Activated CD4-positive, alpha-beta T cell treated with anti-CD3 and anti-CD28 coated beads, Interleukin-2, amount 10 ng/mL, durations not matched to agents 7 days and 5 days (primary cell): ENCODE measurements at regions not wholly inside any gene's neighbourhood (a gene's known extent, or its start where the extent isn't known, plus 50 kb on each side); places are given as distances from the start of the nearest gene placed in this dataset.

ENCODE experiments used
- CTCF ChIA-PET: fragments of 350-600 bp; sonication (Branson Sonifier 250); formaldehyde crosslinking; loops from one replicate; lab custom pipeline; 2021; ENCODE audit warnings: antibody characterized with exemption; lab: Charles Lee
- POLR2A ChIA-PET: fragments of 350-600 bp; sonication (Branson Sonifier 250); formaldehyde crosslinking; loops from one replicate; lab custom pipeline; 2021; ENCODE audit warnings: antibody characterized with exemption; lab: Charles Lee
- DNase-seq: peaks from one replicate; pipeline ENCODE4 v3.0.0-alpha.2; 2020
- H3K27ac Mint-ChIP-seq: one replicate; pipeline ENCODE4 v1.8.0; 2021; ENCODE audit warnings: mild to moderate bottlenecking, moderate library complexity, mixed read lengths
- H3K27me3 Mint-ChIP-seq: one replicate; pipeline ENCODE4 v1.8.0; 2021; ENCODE audit warnings: mixed read lengths
- H3K36me3 Mint-ChIP-seq: one replicate; pipeline ENCODE4 v1.8.0; 2021; ENCODE audit warnings: low read depth, mixed read lengths
- H3K4me1 Mint-ChIP-seq: one replicate; pipeline ENCODE4 v1.8.0; 2021; ENCODE audit warnings: mixed read lengths
- H3K4me3 Mint-ChIP-seq: one replicate; pipeline ENCODE4 v1.8.0; 2021; ENCODE audit warnings: mild to moderate bottlenecking, moderate library complexity, mixed read lengths
- H3K9me3 Mint-ChIP-seq: one replicate; pipeline ENCODE4 v1.8.0; 2021; ENCODE audit warnings: mixed read lengths

- Mint-ChIP-seq H3K4me3 (no peak overlapping the region), H3K27me3 (no peaks in the 10 kb centered on the region), H3K36me3 (no peaks in the 10 kb centered on the region), H3K27ac (no peak overlapping the region), H3K9me3 (peaks cover 1% of the 10 kb centered on the region), H3K4me1 (no peaks in the 10 kb centered on the region)
- no peak for DNase-seq
- ChIA-PET POLR2A (no interaction called here), CTCF (interaction anchor here (0.8 to 1.6 kb wide), 2 partner anchors 148 to 149 kb away, joined by 3 read pairs; no protein-coding TSS in a partner anchor)
Observed at GRCh38 chr13:33691980-33692379, 126.0 kb upstream of the RFC3 start.

GRCh38 chr13:33692531-33692930, 125.4 kb upstream of the RFC3 start:
- H3K36me3 Mint-ChIP-seq, result no peaks in the 10 kb centered on the region
- H3K4me1 Mint-ChIP-seq, result no peaks in the 10 kb centered on the region
- ChIA-PET POLR2A (no interaction called here), CTCF (interaction anchor here (1.6 kb wide), 1 partner anchor 150 kb away, joined by 3 read pairs; no protein-coding TSS in a partner anchor)
- no peak overlapping the region for H3K4me3 Mint-ChIP-seq
- H3K27me3 Mint-ChIP-seq, result no peaks in the 10 kb centered on the region
- peaks cover 1% of the 10 kb centered on the region for H3K9me3 Mint-ChIP-seq
- no peak for DNase-seq
- H3K27ac Mint-ChIP-seq, result no peak overlapping the region

GRCh38 chr13:33694546-33694945, 123.4 kb upstream of the RFC3 start:
- ChIA-PET POLR2A (no interaction called here), CTCF (interaction anchor here (1.9 kb wide), 1 partner anchor 29 kb away, joined by 5 read pairs; no protein-coding TSS in a partner anchor)
- no peaks in the 10 kb centered on the region for H3K27me3 Mint-ChIP-seq
- no peak for DNase-seq
- H3K9me3 Mint-ChIP-seq, result peaks cover 1% of the 10 kb centered on the region
- H3K36me3 Mint-ChIP-seq, result no peaks in the 10 kb centered on the region
- no peaks in the 10 kb centered on the region for H3K4me1 Mint-ChIP-seq
- H3K4me3 Mint-ChIP-seq, result no peak overlapping the region
- H3K27ac Mint-ChIP-seq, result no peak overlapping the region

GRCh38 chr13:33696530-33696929, 121.4 kb upstream of the RFC3 start:
- no peak overlapping the region for H3K27ac Mint-ChIP-seq
- H3K36me3 Mint-ChIP-seq, result no peaks in the 10 kb centered on the region
- POLR2A ChIA-PET, result no interaction called here
- DNase-seq, result no peak
- no peak overlapping the region for H3K4me3 Mint-ChIP-seq
- CTCF ChIA-PET, result interaction anchor here (1.1 kb wide), 1 partner anchor 10 kb away, joined by 3 read pairs; no protein-coding TSS in a partner anchor
- H3K9me3 Mint-ChIP-seq, result no peaks in the 10 kb centered on the region
- H3K4me1 Mint-ChIP-seq, result no peaks in the 10 kb centered on the region
- peaks cover 2% of the 10 kb centered on the region for H3K27me3 Mint-ChIP-seq

GRCh38 chr13:33697926-33698325, 120.0 kb upstream of the RFC3 start:
- POLR2A ChIA-PET, result no interaction called here

GRCh38 chr13:33707449-33707848, 110.5 kb upstream of the RFC3 start:
- no peaks in the 10 kb centered on the region for H3K4me1 Mint-ChIP-seq
- no peaks in the 10 kb centered on the region for H3K36me3 Mint-ChIP-seq
- no peak for DNase-seq
- ChIA-PET POLR2A (no interaction called here), CTCF (interaction anchor here (1.2 to 1.3 kb wide), 2 partner anchors 10 to 17 kb away, joined by 3 to 6 read pairs; no protein-coding TSS in a partner anchor)
- H3K4me3 Mint-ChIP-seq, result no peak overlapping the region
- peaks cover 8% of the 10 kb centered on the region for H3K9me3 Mint-ChIP-seq
- no peak overlapping the region for H3K27ac Mint-ChIP-seq
- H3K27me3 Mint-ChIP-seq, result peaks cover 22% of the 10 kb centered on the region

More at GRCh38 chr13:33697926-33698325, 120.0 kb upstream of the RFC3 start:
- CTCF ChIA-PET, result no interaction called here
- no peak overlapping the region for H3K4me3 Mint-ChIP-seq
- H3K9me3 Mint-ChIP-seq, result no peaks in the 10 kb centered on the region
- no peak for DNase-seq
- no peaks in the 10 kb centered on the region for H3K4me1 Mint-ChIP-seq
- peaks cover 5% of the 10 kb centered on the region for H3K27me3 Mint-ChIP-seq
- H3K36me3 Mint-ChIP-seq, result no peaks in the 10 kb centered on the region
- H3K27ac Mint-ChIP-seq, result no peak overlapping the region

- H3K36me3 Mint-ChIP-seq, result no peaks in the 10 kb centered on the region
- no peak overlapping the region for H3K27ac Mint-ChIP-seq
- peaks cover 9% of the 10 kb centered on the region for H3K27me3 Mint-ChIP-seq
- H3K4me3 Mint-ChIP-seq, result no peak overlapping the region
- CTCF ChIA-PET, result no interaction called here
- POLR2A ChIA-PET, result no interaction called here
- no peaks in the 10 kb centered on the region for H3K4me1 Mint-ChIP-seq
- H3K9me3 Mint-ChIP-seq, result peaks cover 8% of the 10 kb centered on the region
- no peak for DNase-seq
Observed at GRCh38 chr13:33710924-33711323, 107.0 kb upstream of the RFC3 start.

- peaks cover 9% of the 10 kb centered on the region for H3K27me3 Mint-ChIP-seq
- ChIA-PET POLR2A (no interaction called here), CTCF (no interaction called here)
- peaks cover 6% of the 10 kb centered on the region for H3K9me3 Mint-ChIP-seq
- H3K27ac Mint-ChIP-seq, result no peak overlapping the region
- DNase-seq, result no peak
- no peak overlapping the region for H3K4me3 Mint-ChIP-seq
- H3K36me3 Mint-ChIP-seq, result no peaks in the 10 kb centered on the region
- H3K4me1 Mint-ChIP-seq, result no peaks in the 10 kb centered on the region
Observed at GRCh38 chr13:33711436-33711835, 106.5 kb upstream of the RFC3 start.

GRCh38 chr13:33717775-33718174, 100.2 kb upstream of the RFC3 start:
- Mint-ChIP-seq H3K9me3 (peaks cover 3% of the 10 kb centered on the region), H3K27me3 (no peaks in the 10 kb centered on the region), H3K36me3 (no peaks in the 10 kb centered on the region), H3K27ac (no peak overlapping the region), H3K4me1 (peaks cover 5% of the 10 kb centered on the region), H3K4me3 (no peak overlapping the region)
- CTCF ChIA-PET, result interaction anchor here (1.1 to 2.3 kb wide), 2 partner anchors 11 to 41 kb away, joined by 3 to 6 read pairs; no protein-coding TSS in a partner anchor
- POLR2A ChIA-PET, result no interaction called here
- no peak for DNase-seq

GRCh38 chr13:33721724-33722123, 96.2 kb upstream of the RFC3 start:
- no peak overlapping the region for H3K4me3 Mint-ChIP-seq
- CTCF ChIA-PET, result interaction anchor here (1.3 kb wide), 1 partner anchor 180 kb away, joined by 3 read pairs; no protein-coding TSS in a partner anchor
- no peak overlapping the region for H3K27ac Mint-ChIP-seq
- no peak for DNase-seq
- H3K4me1 Mint-ChIP-seq, result peaks cover 16% of the 10 kb centered on the region
- H3K9me3 Mint-ChIP-seq, result peaks cover 3% of the 10 kb centered on the region
- H3K36me3 Mint-ChIP-seq, result no peaks in the 10 kb centered on the region
- H3K27me3 Mint-ChIP-seq, result no peaks in the 10 kb centered on the region
- POLR2A ChIA-PET, result no interaction called here

GRCh38 chr13:33722216-33722915, 95.6 kb upstream of the RFC3 start:
- no peak overlapping the region for H3K4me3 Mint-ChIP-seq
- H3K27me3 Mint-ChIP-seq, result no peaks in the 10 kb centered on the region
- H3K9me3 Mint-ChIP-seq, result no peaks in the 10 kb centered on the region
- DNase-seq, result no peak
- peaks cover 16% of the 10 kb centered on the region for H3K4me1 Mint-ChIP-seq
- ChIA-PET CTCF (interaction anchor here (1.3 kb wide), 1 partner anchor 181 kb away, joined by 3 read pairs; no protein-coding TSS in a partner anchor), POLR2A (no interaction called here)
- H3K27ac Mint-ChIP-seq, result no peak overlapping the region
- no peaks in the 10 kb centered on the region for H3K36me3 Mint-ChIP-seq

GRCh38 chr13:33723365-33723764, 94.6 kb upstream of the RFC3 start:
- ChIA-PET POLR2A (no interaction called here), CTCF (interaction anchor here (0.8 to 2.2 kb wide), 4 partner anchors 10 to 180 kb away, joined by 4 to 13 read pairs (median 6); no protein-coding TSS in a partner anchor)
- peaks cover 16% of the 10 kb centered on the region for H3K4me1 Mint-ChIP-seq
- H3K36me3 Mint-ChIP-seq, result no peaks in the 10 kb centered on the region
- H3K9me3 Mint-ChIP-seq, result no peaks in the 10 kb centered on the region
- H3K27me3 Mint-ChIP-seq, result no peaks in the 10 kb centered on the region
- no peak overlapping the region for H3K27ac Mint-ChIP-seq
- no peak overlapping the region for H3K4me3 Mint-ChIP-seq
- DNase-seq, result no peak

- CTCF ChIA-PET, result interaction anchor here (0.8 to 2.2 kb wide), 4 partner anchors 10 to 180 kb away, joined by 4 to 13 read pairs (median 6); no protein-coding TSS in a partner anchor
- POLR2A ChIA-PET, result no interaction called here
- no peaks in the 10 kb centered on the region for H3K9me3 Mint-ChIP-seq
- peaks cover 16% of the 10 kb centered on the region for H3K4me1 Mint-ChIP-seq
- no peak overlapping the region for H3K4me3 Mint-ChIP-seq
- no peaks in the 10 kb centered on the region for H3K36me3 Mint-ChIP-seq
- no peaks in the 10 kb centered on the region for H3K27me3 Mint-ChIP-seq
- peak; percentile 79 for DNase-seq
- peak overlapping the region; percentile 62 for H3K27ac Mint-ChIP-seq
Observed at GRCh38 chr13:33723772-33724435, 94.0 kb upstream of the RFC3 start.
